Left colon (tissue), 2 donors: ENCODE measurements at regions not wholly inside any gene's neighbourhood (a gene's known extent, or its start where the extent isn't known, plus 50 kb on each side); places are given as distances from the start of the nearest gene placed in this dataset.
A peak's percentile ranks its signal among the peaks of the same experiment; 100 is the strongest.

Source experiments
- ATAC-seq: fragments of 200-7000 bp; cut with Tn5 transposase; one replicate; pipeline ENCODE4 v1.9.1; 2020; ENCODE audit warnings: mild to moderate bottlenecking, moderate library complexity
- DNase-seq, 2 donors: peaks; one replicate each; pipeline ENCODE4 v3.0.0-alpha.2; 2020
- intact Hi-C, 2 donors: fragments of 100-400 bp; cut with DNase I in 1 of 2; cut with micrococcal nuclease in 1 of 2; formaldehyde crosslinking; loops; one replicate each; pipeline versions ENCODE4 v1.11.2 to v1.14.0; 2022; cut with DNase I, micrococcal nuclease
- donor health status: DM: no; HTN: no; CAD: no.
- donor health status: DM: yes; HTN: yes; CAD: no.

GRCh38 chr6:148186916-148187315, 155.7 kb upstream of the SASH1 start:
- no peak for DNase-seq
- intact Hi-C loops, result no loop called here
- ATAC-seq, result no peak

- ATAC-seq, result no peak
- intact Hi-C loops, result no loop called here
- no peak for DNase-seq
These were observed 150.3 kb upstream of the SASH1 start for GRCh38 chr6:148192310-148192709.

DNA sequence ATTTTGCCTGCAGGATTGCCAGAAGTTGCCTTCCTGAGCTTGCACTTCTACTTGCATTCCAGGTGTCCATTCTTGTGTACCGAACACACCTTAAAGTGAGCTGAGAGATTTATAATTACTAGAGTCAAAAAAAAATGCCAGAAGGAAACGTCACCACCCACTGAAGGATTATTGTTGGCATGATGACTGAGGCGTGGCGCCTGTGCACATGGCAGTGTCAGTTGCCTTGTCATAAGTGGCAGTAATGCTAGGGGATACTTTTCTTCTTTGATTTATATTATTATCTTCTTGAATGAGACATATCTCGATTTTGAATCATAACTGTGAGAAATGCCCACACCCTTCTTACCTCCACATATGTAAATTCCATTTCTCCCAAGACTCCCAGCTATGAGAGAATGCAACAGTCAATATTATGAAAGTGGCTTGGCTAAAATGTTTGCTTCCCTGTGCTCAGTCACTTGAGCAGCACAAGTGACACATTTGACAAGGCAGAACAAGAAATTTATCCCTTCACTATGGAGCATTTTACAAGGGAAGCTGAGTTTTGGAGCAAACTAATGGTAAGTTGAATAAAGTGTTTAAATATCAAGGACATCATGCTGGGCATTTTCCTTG, 149.5 kb upstream of the SASH1 start:
- DNase-seq (peak; percentile 59 to 70), ATAC-seq (peak; percentile 96)
- intact Hi-C loops, result no loop called here

- no peak for DNase-seq
- intact Hi-C loops, result no loop called here
- no peak for ATAC-seq
These were observed 147.1 kb upstream of the SASH1 start for GRCh38 chr6:148195511-148195910.

- intact Hi-C loops, result no loop called here
- no peak for DNase-seq
- no peak for ATAC-seq
These were observed 143.1 kb upstream of the SASH1 start for GRCh38 chr6:148199584-148199983.

GRCh38 chr6:148200293-148200692, 142.3 kb upstream of the SASH1 start:
- DNase-seq, result no peak
- intact Hi-C loops, result no loop called here
- peak; percentile 22 for ATAC-seq

DNA sequence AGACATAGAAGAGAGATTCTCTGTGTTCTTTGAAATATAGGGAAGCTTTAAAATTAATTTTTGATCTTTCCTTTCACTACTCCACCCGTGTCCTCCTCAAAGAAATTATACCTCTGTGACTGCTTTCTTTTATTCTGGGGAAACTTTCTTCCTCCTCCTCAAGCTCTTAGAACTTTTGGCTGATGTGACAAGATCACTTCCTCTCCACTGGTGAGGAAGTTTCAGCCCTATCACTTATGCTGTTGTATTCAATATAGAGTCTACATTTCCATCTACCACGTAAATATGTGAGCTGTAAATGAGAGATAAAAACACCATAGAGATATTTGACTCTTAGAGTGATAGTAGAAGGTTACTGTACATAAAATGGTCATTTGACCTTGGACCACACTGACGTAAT, 141.9 kb upstream of the SASH1 start:
- intact Hi-C loops, result no loop called here
- DNase-seq, result no peak
- ATAC-seq, result no peak

DNA sequence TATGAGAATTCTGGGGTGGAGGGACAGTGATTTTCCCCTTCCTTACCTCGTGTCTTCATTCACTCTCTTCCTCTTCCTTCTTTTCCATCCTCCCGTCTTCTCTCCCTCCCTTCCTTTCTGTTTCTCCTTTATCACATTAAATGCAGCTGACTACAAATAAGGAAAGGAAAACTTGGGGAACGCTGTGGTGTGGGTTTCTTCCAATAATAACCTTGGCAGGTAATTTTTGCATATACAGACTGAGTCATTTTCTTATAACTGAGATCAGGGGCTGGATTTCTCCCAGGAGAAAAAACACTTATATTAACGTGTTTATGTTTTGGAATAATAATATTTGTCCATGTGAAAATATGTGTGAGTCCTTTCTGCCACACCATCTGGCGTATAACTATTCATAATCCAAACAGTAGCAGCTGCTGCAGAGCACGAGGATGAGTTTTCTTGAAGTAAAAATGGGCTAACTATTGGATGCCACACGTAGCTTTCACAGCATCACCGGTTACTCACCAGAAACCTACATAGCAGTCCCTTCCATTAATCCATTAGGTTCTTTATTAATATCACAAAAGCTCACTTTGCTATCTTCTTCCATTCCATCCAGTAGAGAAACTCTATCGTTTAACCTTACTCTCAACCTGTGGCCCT, 139.2 kb upstream of the SASH1 start:
- no peak for DNase-seq
- no peak for ATAC-seq
- intact Hi-C loops, result no loop called here

DNA sequence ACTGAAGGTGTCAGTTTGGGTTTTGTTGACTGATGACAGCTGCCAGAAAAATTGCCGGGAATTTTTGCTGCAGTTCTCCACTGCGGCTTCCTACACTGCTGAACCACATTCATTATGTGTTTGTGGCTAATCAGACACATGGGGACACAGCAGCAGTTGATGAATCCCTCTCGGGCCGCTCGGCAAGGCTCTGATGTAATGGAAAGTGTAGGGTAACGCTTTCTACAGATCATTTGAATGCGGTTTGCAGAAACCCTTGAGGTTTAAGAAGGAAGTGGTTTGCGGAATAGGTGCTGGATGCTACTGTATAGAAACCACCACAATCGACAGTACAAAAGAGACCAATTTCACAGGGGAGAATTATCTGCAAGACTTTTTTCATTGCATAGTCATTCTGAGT, 138.7 kb upstream of the SASH1 start:
- ATAC-seq, result no peak
- DNase-seq, result no peak
- intact Hi-C loops, result no loop called here

DNA sequence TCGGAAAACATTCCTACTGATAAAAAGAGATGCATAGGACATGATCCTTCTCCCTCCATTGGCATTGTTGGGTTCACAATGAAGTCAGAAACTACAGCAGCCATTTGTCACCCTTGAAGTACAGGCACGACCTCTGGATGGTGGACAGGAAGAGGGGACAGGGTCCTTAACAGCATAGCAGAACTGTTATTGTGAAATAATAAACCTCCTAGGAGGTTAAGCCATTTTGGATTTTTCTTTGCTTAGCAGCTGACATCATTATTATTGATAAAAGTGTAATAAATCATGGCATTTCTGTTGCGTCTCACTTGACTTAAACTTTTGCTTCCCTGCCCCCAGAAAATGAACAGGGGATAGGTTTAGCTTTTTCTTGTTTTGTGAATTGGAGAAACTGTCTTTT, 134.3 kb upstream of the SASH1 start:
- intact Hi-C loops, result no loop called here
- no peak for DNase-seq
- no peak for ATAC-seq

GRCh38 chr6:148211777-148212324, 130.8 kb upstream of the SASH1 start:
- intact Hi-C loops, result no loop called here
- no peak for ATAC-seq
- DNase-seq, result no peak

DNA sequence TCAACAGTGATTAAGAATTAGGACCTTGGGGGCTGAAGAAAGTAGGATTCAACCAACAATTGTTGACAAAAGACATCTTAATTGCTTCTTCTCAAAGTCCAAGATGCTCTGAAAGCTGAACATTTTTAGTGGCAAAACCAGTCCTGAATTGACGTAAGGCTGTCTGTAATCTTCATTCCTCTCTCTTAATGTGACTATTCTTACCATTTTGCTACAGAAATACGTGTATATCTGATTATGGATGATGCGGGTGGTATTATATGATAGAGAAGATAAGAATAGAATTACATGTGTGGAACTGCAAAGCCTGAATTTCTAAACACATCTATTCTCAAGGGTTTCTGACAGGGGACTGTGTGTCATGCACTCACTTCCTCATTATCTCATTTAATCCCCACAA, 130.3 kb upstream of the SASH1 start:
- intact Hi-C loops, result no loop called here

DNA sequence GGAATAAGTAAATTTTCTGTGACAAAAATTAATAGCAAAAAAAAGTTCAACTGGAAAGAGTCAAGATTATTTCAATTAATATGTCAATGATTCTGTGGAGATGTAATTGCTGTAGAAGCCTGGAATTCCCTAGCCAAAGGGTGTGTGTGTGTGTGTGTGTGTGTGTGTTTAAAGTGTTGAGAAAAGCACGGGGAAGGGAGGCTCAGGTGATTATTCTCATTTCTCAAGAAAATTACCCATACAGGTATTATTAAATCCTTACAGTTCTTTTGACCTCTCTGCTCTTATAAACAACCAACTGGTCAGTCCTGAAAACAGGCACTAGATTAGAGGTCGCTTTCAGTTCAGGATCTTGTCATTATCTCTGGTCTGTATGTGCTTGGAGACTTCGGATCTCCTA, 129.3 kb upstream of the SASH1 start:
- DNase-seq (no peak), ATAC-seq (no peak)
- intact Hi-C loops, result no loop called here

More for the DNA sequence above, 130.3 kb upstream of the SASH1 start:
- ATAC-seq (no peak), DNase-seq (no peak)

DNA sequence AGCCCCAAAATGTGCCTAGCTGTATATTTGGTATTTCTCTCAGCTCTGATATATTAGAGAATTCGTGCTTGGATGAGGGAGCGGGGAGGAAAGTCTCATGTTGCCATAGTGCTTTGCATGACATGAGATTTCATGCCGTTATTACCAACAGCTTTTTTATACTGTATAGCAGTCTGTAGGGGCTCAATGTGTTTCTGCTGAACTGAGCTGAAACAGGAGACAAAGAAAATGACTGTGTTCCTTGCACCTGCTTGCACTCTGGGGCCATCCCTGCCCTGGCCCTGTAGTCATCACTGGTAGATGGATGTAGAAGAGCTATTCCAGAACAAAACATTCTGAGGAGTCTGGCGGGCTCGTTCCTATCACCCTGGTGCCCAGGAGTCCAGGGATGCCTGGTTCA, 128.0 kb upstream of the SASH1 start:
- intact Hi-C loops, result no loop called here
- ATAC-seq (no peak), DNase-seq (no peak)

DNA sequence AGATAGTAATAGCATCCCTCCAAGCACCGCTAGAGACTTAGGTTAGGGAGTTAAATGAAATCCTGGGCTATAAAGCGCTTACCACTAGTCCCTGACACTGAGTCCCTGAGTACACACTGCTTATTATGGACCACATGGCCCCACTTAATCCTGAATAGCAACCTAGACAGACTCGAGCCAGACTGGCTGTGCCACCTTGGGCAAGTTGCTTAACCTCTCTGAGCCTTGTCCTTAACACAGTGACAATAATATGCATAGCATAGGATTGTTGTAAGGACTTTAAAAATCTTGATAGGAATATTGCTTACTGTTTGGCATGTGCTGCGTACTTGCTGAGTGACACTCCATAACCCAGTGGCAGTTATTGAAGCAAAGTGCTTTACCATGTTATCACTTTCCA, 125.6 kb upstream of the SASH1 start:
- no peak for ATAC-seq
- intact Hi-C loops, result no loop called here

GRCh38 chr6:148217921-148218320, 124.7 kb upstream of the SASH1 start:
- ATAC-seq (no peak), DNase-seq (no peak)
- intact Hi-C loops, result no loop called here

More for the DNA sequence above, 125.6 kb upstream of the SASH1 start:
- no peak for DNase-seq

DNA sequence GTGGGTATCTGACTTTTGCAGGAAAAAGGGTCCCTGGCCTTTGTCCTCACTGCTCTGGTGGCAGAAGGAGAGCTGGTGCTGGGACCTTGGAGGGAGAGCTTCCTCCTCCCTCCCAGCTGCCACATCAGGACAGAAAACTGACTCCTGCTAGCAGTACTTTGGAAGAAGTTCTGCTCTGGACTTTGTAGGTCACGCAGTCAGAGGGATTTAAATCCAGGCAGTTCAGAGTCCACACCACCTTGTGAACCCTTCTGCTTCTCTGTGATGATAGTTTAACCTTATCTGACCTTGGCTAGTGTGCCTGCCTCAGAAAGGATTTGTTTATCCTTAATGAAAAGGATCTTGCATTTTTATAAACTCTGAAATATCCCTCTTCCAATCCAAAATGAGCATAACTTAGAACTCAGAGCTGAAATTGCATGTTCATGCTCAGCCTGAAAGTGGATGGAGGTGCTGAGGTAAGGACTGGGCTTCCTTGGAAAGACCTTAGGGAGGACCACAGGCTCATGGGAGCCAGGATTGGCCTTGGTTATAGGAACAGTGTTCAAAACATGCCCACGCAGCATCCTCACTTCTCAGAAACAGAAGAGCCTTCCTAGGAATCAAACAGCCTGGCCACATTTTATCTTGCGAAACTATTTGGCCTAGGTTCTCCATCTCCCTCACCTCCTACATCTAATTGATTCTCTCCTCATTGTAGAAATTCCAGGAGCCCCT, 123.9 kb upstream of the SASH1 start:
- no peak for DNase-seq

GRCh38 chr6:148221196-148221979, 121.2 kb upstream of the SASH1 start:
- peak; percentile 28 for ATAC-seq

More for the DNA sequence above, 123.9 kb upstream of the SASH1 start:
- no peak for ATAC-seq
- intact Hi-C loops, result no loop called here

DNA sequence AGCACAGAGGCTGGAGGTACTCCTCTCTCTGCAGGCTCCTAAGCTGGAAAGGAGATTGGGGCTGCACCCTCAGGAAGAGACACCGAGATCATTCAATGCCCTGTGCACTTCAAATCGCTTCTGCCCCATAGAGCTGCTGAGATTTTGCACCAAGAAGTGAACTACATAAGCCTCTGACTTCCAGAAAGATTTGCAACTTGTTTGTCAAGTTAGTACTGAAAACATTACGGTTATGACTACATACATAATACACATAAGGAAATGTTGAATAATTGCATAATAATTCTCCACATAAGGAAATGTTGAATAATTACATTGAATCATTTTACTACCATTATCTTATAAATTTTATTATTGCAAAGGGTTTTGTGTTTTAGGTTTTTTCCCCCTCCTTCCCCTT, 120.3 kb upstream of the SASH1 start:
- no peak for DNase-seq
- intact Hi-C loops, result no loop called here
- ATAC-seq, result no peak

More at GRCh38 chr6:148221196-148221979, 121.2 kb upstream of the SASH1 start:
- intact Hi-C loops, result no loop called here
- no peak for DNase-seq
